GM18520 (cell line): ENCODE measurements at regions not wholly inside any gene's neighbourhood (a gene's known extent, or its start where the extent isn't known, plus 50 kb on each side); places are given as distances from the start of the nearest gene placed in this dataset.
"Not testable (repeated sequence)": the region's sequence is repeated elsewhere in the genome, so short reads cannot be mapped to it uniquely, and the experiment has no call there.

Experiments
- ATAC-seq: cut with Tn5 transposase; IDR thresholded peaks from one replicate; pipeline ENCODE4 v1.9.1; 2021; ENCODE audit not compliant: unreplicated experiment

GRCh38 chr2:176566496-176566895 is 297.3 kb downstream of the MTX2 start:
- ATAC-seq = no peak

GRCh38 chr2:176566961-176567360 is 297.7 kb downstream of the MTX2 start:
- ATAC-seq = no peak

GRCh38 chr2:176567361-176567760 is 298.1 kb downstream of the MTX2 start:
- no peak for ATAC-seq

- no peak for ATAC-seq
These were observed 300.3 kb downstream of the MTX2 start for GRCh38 chr2:176569574-176569973.

GRCh38 chr2:176573612-176574483 is 304.6 kb downstream of the MTX2 start:
- no peak for ATAC-seq

- ATAC-seq = no peak
These were observed 305.4 kb downstream of the MTX2 start for GRCh38 chr2:176574484-176575236.

- no peak for ATAC-seq
These were observed 306.0 kb downstream of the MTX2 start for GRCh38 chr2:176575237-176575744.

GRCh38 chr2:176577054-176577453 is 307.8 kb downstream of the MTX2 start:
- ATAC-seq = no peak

- ATAC-seq = not testable (repeated sequence)
These were observed 309.1 kb downstream of the MTX2 start for GRCh38 chr2:176578292-176578691.

GRCh38 chr2:176579608-176580007 is 310.4 kb downstream of the MTX2 start:
- ATAC-seq = no peak

- ATAC-seq = no peak
These were observed 312.4 kb downstream of the MTX2 start for GRCh38 chr2:176581557-176582165.

- ATAC-seq = no peak
These were observed 312.9 kb downstream of the MTX2 start for GRCh38 chr2:176582176-176582575.

- no peak for ATAC-seq
These were observed 313.8 kb downstream of the MTX2 start for GRCh38 chr2:176582990-176583481.

- ATAC-seq = no peak
These were observed 314.4 kb downstream of the MTX2 start for GRCh38 chr2:176583607-176584006.

GRCh38 chr2:176584333-176584732 is 315.1 kb downstream of the MTX2 start:
- ATAC-seq = no peak

GRCh38 chr2:176585291-176585690 is 316.0 kb downstream of the MTX2 start:
- no peak for ATAC-seq

GRCh38 chr2:176585791-176586190 is 316.5 kb downstream of the MTX2 start:
- ATAC-seq = no peak

GRCh38 chr2:176589287-176589686 is 320.0 kb downstream of the MTX2 start:
- no peak for ATAC-seq

GRCh38 chr2:176589825-176590440 is 320.7 kb downstream of the MTX2 start:
- no peak for ATAC-seq

- ATAC-seq = no peak
These were observed 323.0 kb downstream of the MTX2 start for GRCh38 chr2:176592216-176592615.

- ATAC-seq = no peak
These were observed 326.7 kb downstream of the MTX2 start for GRCh38 chr2:176595986-176596385.
